Neural cell (in vitro differentiated cells): ENCODE measurements at regions not wholly inside any gene's neighbourhood (a gene's known extent, or its start where the extent isn't known, plus 50 kb on each side); places are given as distances from the start of the nearest gene placed in this dataset.
"Not testable (repeated sequence)": the region's sequence is repeated elsewhere in the genome, so short reads cannot be mapped to it uniquely, and the experiment has no call there.

Experiments
- CTCF ChIP-seq: fragments of 450-650 bp; IDR thresholded peaks from 2 replicates; pipeline ENCODE4 v1.5.1; 2014; ENCODE audit warnings: antibody characterized with exemption, mild to moderate bottlenecking, moderate library complexity; ENCODE audit not compliant: poor library complexity, severe bottlenecking
- EP300 ChIP-seq: fragments of 450-650 bp; conservative IDR thresholded peaks from 2 replicates; pipeline ENCODE4 v1.6.1; 2014; ENCODE audit warnings: antibody characterized with exemption, mild to moderate bottlenecking, moderate library complexity; ENCODE audit not compliant: poor library complexity, severe bottlenecking
- EZH2 ChIP-seq: fragments of 200-600, 300-800 bp; shearing (Covaris generic), sonication (generic); IDR thresholded peaks from 2 replicates; pipeline ENCODE4 v1.6.1; 2014; ENCODE audit warnings: antibody characterized with exemption, low read length, borderline replicate concordance, mild to moderate bottlenecking; ENCODE audit not compliant: insufficient read depth, poor library complexity, severe bottlenecking
- MXI1 ChIP-seq: fragments of 450-650 bp; conservative IDR thresholded peaks from 2 replicates; pipeline ENCODE4 v1.6.1; 2014; ENCODE audit warnings: antibody characterized with exemption, mild to moderate bottlenecking; ENCODE audit not compliant: poor library complexity, severe bottlenecking
- POLR2AphosphoS5 ChIP-seq: IDR thresholded peaks from 2 replicates; pipeline ENCODE4 v1.6.1; 2012
- RAD21 ChIP-seq: fragments of 450-650 bp; conservative IDR thresholded peaks from 2 replicates; pipeline ENCODE4 v1.6.1; 2014; ENCODE audit warnings: antibody characterized with exemption, mild to moderate bottlenecking, moderate library complexity
- REST ChIP-seq: IDR thresholded peaks from 2 replicates; pipeline ENCODE4 v1.6.1; 2012; ENCODE audit warnings: borderline replicate concordance

GRCh38 chr5:176061660-176062059, 93.5 kb upstream of the THOC3 start:
- TF ChIP-seq CTCF, REST, RAD21, EP300, POLR2AphosphoS5, MXI1, EZH2: not testable (repeated sequence)
